Muscle of back (tissue), 3 donors: ENCODE measurements at regions not wholly inside any gene's neighbourhood (a gene's known extent, or its start where the extent isn't known, plus 50 kb on each side); places are given as distances from the start of the nearest gene placed in this dataset.
A peak's percentile ranks its signal among the peaks of the same experiment; 100 is the strongest.
"Not testable (repeated sequence)": the region's sequence is repeated elsewhere in the genome, so short reads cannot be mapped to it uniquely, and the experiment has no call there.

Source experiments
- DNase-seq, 3 donors: peaks; one replicate each; pipeline versions ENCODE4 v3.0.0 to v3.0.0-alpha.2; 2013

- peak in 2 of 3 donors; percentile 12 to 32 for DNase-seq
These were observed 1201.8 kb upstream of the CDH2 start for GRCh38 chr18:29378651-29379136.

DNA sequence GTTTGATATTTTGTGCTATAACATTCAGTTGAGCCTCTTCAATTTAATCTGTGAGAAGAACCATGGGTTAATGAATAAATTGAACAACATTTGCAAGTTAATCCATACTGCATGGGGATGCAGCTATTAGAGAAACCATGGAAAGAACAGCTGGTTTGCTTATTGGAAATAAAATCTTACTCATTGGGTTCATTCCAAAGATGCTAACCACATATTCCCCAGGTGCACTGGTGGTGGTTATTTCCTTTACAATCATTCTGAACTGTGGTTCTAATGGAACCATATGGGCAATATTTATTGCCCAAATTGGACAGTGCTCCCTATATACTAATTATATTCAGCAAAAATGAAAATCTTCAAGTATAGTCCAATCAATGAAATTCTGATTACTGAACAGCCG is 1200.4 kb upstream of the CDH2 start:
- no peak for DNase-seq

GRCh38 chr18:29373000-29373399 is 1196.1 kb upstream of the CDH2 start:
- DNase-seq = no peak

- DNase-seq = no peak
These were observed 1184.9 kb upstream of the CDH2 start for GRCh38 chr18:29361843-29362242.

DNA sequence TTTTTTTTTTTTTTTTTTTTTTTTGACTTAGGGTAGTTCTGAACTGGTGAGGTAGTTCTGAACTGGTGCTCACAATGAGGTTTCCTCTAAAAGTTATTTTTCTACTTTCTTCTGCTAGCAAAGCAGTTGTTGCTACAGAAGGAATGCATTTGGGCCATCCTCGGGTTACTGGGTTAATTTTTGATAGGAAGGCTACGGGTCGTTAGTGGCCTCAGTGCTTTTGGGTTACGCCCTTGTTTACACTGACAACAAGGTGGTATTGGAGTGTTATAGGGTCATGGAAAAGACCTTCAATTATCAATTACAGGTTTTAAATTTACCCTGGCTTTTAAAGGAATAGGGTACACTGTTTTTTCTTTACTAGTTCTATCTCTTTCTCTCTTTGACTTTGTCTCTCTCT is 1183.7 kb upstream of the CDH2 start:
- DNase-seq = not testable (repeated sequence)

- DNase-seq = not testable (repeated sequence)
These were observed 1182.3 kb upstream of the CDH2 start for GRCh38 chr18:29359222-29359621.

DNA sequence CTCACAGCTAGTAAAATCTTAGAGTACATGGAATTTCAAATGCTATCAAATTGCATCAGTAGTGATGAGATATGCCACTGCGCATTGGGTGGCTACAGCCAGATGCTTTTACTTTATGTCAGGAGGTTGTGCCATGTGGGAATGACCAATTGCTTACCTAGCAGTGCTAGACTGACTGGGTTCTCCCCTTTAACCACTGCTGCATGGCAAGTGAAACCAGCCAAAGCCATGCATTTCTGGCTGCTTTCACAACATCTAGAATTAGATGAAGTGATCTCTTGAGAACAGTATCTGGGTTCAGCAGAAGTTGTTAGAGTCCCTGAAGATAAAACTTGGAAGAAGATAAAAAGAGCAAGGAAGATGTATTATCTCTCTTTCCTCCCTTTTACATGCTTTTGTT is 1174.2 kb upstream of the CDH2 start:
- DNase-seq = no peak

- DNase-seq = no peak
These were observed 1152.0 kb upstream of the CDH2 start for GRCh38 chr18:29328932-29329331.

GRCh38 chr18:29326214-29326613 is 1149.3 kb upstream of the CDH2 start:
- DNase-seq = no peak

GRCh38 chr18:29321561-29321960 is 1144.6 kb upstream of the CDH2 start:
- DNase-seq = no peak

GRCh38 chr18:29313312-29313711 is 1136.4 kb upstream of the CDH2 start:
- no peak for DNase-seq

DNA sequence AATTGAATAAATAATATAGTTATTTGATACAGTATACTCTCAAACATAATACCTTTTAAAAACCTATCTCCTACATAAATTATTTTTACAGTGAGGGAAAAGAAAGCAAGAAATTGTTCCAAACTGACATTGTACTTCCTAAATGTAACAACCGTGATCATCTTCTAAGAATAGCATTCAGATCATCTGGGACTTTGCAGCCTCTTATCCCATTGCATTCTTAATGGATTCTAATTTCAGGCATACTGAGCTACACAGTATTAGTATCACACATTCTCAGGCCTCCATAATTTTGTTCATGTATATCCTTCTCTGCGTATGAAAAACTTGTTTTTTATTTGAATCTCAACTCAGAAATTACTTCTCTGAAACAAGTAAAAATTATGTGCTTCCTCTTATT is 1134.7 kb upstream of the CDH2 start:
- no peak for DNase-seq

DNA sequence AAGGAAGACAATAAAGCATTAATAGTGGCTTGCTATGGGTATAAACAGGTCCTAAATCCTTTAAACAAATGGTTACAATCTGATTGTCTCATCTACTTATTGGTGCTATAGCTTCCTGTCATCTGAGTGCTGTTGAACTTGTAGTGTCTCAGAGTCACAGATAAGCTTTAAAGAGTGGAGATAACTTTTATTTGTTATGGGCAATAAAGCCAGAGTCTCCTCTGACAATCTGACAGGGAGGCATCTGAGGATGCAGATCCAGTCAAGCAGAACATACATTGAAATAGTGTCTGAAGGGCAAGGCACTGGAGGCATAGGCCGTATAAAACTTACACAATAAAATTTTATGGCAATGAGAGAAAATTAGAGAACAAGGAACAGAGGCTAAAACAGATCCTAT is 1132.4 kb upstream of the CDH2 start:
- DNase-seq = no peak

GRCh38 chr18:29307982-29308381 is 1131.1 kb upstream of the CDH2 start:
- no peak for DNase-seq

GRCh38 chr18:29307231-29307630 is 1130.3 kb upstream of the CDH2 start:
- DNase-seq = no peak

- no peak for DNase-seq
These were observed 1128.6 kb upstream of the CDH2 start for GRCh38 chr18:29305516-29305915.

DNA sequence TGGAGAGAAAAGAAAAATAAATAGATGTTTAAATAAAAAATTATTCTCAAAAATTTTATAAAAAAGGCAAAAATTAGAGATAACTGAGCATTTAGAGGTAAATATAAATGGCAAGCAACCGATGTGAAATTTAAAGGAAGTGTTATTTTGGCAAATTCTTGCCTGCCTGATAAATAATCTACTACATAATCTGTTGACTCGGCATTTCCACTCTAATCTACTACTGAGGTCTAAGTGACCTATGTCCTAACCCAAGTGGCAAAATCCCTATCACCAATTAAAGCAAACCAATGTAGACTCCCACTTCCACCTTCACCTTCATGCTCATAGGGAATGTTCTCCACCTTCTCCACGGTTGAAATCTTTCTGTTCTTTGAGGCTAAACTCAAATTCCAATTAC is 1124.1 kb upstream of the CDH2 start:
- DNase-seq = no peak

DNA sequence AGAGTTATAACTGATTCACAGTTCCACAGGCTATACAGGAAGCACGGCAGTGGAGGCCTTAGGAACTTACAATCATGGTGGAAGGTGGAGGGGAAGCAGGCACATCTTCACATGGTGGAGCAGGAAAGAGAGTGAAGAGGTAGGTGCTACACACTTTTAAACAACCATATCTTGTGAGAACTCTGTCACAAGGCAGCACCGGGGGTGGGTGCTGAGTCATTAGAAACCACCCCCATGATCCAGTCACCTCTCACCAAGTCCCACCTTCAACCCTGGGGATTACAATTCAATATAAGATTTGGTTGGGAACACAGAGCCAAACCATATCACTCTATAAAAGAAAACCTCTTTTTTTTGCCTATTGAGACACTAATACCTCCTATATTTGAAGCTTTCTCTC is 1108.5 kb upstream of the CDH2 start:
- no peak for DNase-seq

DNA sequence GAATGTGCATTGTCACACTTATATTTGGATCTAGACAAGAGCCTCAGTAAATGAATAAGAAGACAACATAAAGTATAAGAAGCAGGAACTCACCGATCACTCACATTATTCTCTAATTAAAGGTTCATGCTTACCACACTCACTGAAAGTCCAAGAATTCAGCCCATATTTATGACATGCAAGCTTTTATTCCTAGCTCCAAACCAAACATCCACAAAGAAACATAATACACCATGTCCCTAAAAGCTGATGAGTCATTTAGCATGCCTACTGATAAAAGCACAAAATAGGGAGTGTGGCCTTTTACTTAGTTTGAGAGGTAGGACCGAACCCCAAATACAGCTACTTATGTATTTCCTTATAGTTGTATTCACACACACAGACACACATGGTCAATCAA is 1094.6 kb upstream of the CDH2 start:
- DNase-seq = no peak

- peak in 2 of 3 donors; percentile 19 to 45 for DNase-seq
These were observed 1082.9 kb upstream of the CDH2 start for GRCh38 chr18:29259838-29260237.

DNA sequence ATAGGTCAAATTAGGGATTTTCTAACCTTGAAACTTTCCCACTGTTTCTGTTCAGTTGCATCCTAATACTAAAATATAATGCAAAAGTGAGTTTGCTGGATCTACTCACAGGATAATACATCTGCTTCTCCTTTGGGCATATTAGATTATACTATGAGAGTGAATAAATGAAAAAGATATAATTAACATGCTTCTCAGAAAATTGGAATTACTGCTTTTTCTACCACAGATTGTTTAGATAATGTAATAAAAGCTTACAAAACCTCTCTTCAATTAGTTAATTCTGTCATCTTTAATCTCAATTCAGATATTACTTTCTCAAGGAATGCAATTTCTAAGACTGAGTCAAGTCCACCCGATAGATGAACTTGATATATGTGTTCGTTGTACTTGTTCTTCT is 1077.2 kb upstream of the CDH2 start:
- DNase-seq = no peak

DNA sequence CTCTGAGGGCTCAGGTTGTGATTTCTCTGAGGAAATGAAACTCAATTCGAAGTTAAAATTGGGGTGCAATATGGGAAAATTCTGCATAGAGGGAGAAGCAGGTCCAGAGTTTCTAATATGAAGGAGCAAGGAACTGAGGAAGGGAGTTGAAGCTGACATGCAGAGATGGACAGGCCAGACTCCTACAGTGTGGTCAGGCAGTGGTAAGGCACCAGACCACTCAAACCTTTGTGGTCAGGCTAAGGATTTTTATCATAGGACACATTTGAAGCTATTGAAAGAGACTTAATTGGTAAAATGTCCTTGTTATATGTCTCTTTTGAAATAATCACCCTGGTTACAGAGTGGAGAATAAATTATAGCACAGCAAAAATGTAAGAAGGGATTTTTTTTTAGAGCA is 1074.8 kb upstream of the CDH2 start:
- DNase-seq = no peak

DNA sequence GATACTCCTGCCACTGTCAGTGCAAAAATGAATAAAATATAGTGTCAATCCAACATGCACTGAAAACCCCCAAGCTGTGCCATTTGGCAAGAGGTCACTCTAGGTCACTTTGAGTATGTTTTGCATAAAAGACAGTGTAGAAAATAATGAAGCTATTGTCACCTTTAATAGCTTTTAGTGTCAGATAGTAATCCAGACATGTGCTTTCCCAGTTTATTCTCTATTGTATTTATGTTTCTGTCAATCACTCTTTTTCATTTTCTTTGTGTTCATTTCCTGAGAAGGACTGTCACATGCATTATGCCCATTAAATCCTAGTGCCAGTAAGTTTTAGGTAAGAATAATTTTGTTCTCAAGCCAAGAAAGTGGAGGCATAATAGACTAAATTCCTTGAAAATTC is 1073.9 kb upstream of the CDH2 start:
- no peak for DNase-seq

GRCh38 chr18:29250259-29250658 is 1073.3 kb upstream of the CDH2 start:
- no peak for DNase-seq

GRCh38 chr18:29248805-29249204 is 1071.9 kb upstream of the CDH2 start:
- no peak for DNase-seq
